ENCODE measurements at regions not wholly inside any gene's neighbourhood (a gene's known extent, or its start where the extent isn't known, plus 50 kb on each side); places are given as distances from the start of the nearest gene placed in this dataset.

GRCh38 chr2:155099784-155100183 is 401.3 kb downstream of the KCNJ3 start:
- Histone ChIP-seq H3K4me1 (ENCODE audit: control insufficient read depth, insufficient read depth, low read length) (no peaks in the 10 kb centered on the region), H3K4me2 (ENCODE audit: low read depth, low read length) (no peak overlapping the region), H4K8ac (ENCODE audit: low read depth in 2 of 2, low read length in 2 of 2) (no peak overlapping the region), H4K5ac (ENCODE audit: low read depth, low read length) (no peak overlapping the region), H3K23ac (ENCODE audit: low read depth, low read length) (no peak overlapping the region), H2BK5ac (ENCODE audit: low read depth, low read length, poor library complexity, severe bottlenecking) (no peak overlapping the region), H3K4ac (ENCODE audit: low read depth, low read length) (no peak overlapping the region), H3K14ac (replicated peaks; ENCODE audit: low read depth, low read length) (no peak overlapping the region), H2AFZ (replicated peaks; ENCODE audit: low read length, poor library complexity) (no peak overlapping the region), H3K9me1 (ENCODE audit: insufficient read depth, low read length) (no peaks in the 10 kb centered on the region), H3K56ac (ENCODE audit: extremely low read depth, insufficient read depth, low read length) (no peak overlapping the region), H3K4me3 (ENCODE audit: insufficient read depth, low read depth, low read length) (no peak overlapping the region), H3K27me3 (ENCODE audit: control insufficient read depth, insufficient read depth, low read length) (no peaks in the 10 kb centered on the region), H2BK120ac (ENCODE audit: low read depth, low read length) (no peak overlapping the region), H3K18ac (ENCODE audit: low read depth, low read length) (no peak overlapping the region), H3K9me3 (ENCODE audit: control insufficient read depth, insufficient read depth, low read length) (peaks cover 19% of the 10 kb centered on the region), H3K79me1 (ENCODE audit: low read depth in 1 of 2, low read length in 2 of 2) (no peaks in the 10 kb centered on the region), H3K9ac (ENCODE audit: low read depth, low read length) (no peak overlapping the region), H3K27ac (ENCODE audit: insufficient read depth, low read length) (no peak overlapping the region), H2BK20ac (ENCODE audit: low read depth, low read length) (no peak overlapping the region), H4K91ac (ENCODE audit: insufficient read depth, low read depth, low read length) (no peak overlapping the region), H2AK5ac (ENCODE audit: low read depth, low read length) (no peak overlapping the region), H3K36me3 (ENCODE audit: control insufficient read depth, insufficient read depth, low read length) (no peaks in the 10 kb centered on the region), H2AK9ac (replicated peaks; ENCODE audit: low read depth, low read length, poor library complexity) (no peak overlapping the region), H4K20me1 (ENCODE audit: insufficient read depth, low read length) (no peaks in the 10 kb centered on the region), H2BK15ac (ENCODE audit: low read depth, low read length) (no peak overlapping the region)
- ChIA-PET CTCF (no interaction called here), POLR2A (ENCODE audit: unreplicated experiment) (no interaction called here)
- in situ Hi-C loops (cut with MboI; ENCODE audit: low sequenced_read_pairs) (no loop called here), intact Hi-C loops (cut with micrococcal nuclease) (no loop called here), dilution Hi-C loops (cut with HindIII; ENCODE audit: low sequenced_read_pairs, unreplicated experiment) (no loop called here)
- ATAC-seq (ENCODE audit: low read depth) (no peak), DNase-seq (no peak)
- no CpG with 5 or more reads among the region's 1 CpG for WGBS, 2 experiments (ENCODE audit: extremely low coverage in 2 of 2, insufficient read length in 1 of 2)
- no peak for TF ChIP-seq BHLHE40 (IDR thresholded peaks at IDR 0.05; ENCODE audit: low read depth, low read length)
- no peak for TF ChIP-seq MAZ (IDR thresholded peaks at IDR 0.05; ENCODE audit: borderline replicate concordance, low read depth, low read length)
- no peak for TF ChIP-seq MXI1 (IDR thresholded peaks at IDR 0.05; ENCODE audit: borderline replicate concordance, low read depth, low read length)
- no peak for TF ChIP-seq ELK1 (IDR thresholded peaks at IDR 0.05; ENCODE audit: borderline replicate concordance, low read depth, low read length)
- no peak for TF ChIP-seq MAFK (IDR thresholded peaks at IDR 0.05; ENCODE audit: low read depth, low read length)
- no TSS peak for BruUV-seq (replicated peaks)

All from IMR-90 (cell line).